GM12892 (cell line): ENCODE measurements at regions not wholly inside any gene's neighbourhood (a gene's known extent, or its start where the extent isn't known, plus 50 kb on each side); places are given as distances from the start of the nearest gene placed in this dataset.
"Not testable (repeated sequence)": the region's sequence is repeated elsewhere in the genome, so short reads cannot be mapped to it uniquely, and the experiment has no call there.

Experiments
- POLR2A ChIP-seq: IDR thresholded peaks from 2 replicates; pipeline ENCODE4 v1.6.1; 2011; ENCODE audit warnings: low read depth, low read length, control low read depth
- POLR2AphosphoS5 ChIP-seq: IDR thresholded peaks from 2 replicates; pipeline ENCODE4 v1.6.1; 2011; ENCODE audit warnings: low read depth, low read length, control low read depth

- not testable (repeated sequence) for TF ChIP-seq POLR2A, POLR2AphosphoS5
Observed at GRCh38 chr21:5044812-5045211, 5476.6 kb upstream of the TPTE start.
